ENCODE measurements at regions not wholly inside any gene's neighbourhood (a gene's known extent, or its start where the extent isn't known, plus 50 kb on each side); places are given as distances from the start of the nearest gene placed in this dataset.

DNA sequence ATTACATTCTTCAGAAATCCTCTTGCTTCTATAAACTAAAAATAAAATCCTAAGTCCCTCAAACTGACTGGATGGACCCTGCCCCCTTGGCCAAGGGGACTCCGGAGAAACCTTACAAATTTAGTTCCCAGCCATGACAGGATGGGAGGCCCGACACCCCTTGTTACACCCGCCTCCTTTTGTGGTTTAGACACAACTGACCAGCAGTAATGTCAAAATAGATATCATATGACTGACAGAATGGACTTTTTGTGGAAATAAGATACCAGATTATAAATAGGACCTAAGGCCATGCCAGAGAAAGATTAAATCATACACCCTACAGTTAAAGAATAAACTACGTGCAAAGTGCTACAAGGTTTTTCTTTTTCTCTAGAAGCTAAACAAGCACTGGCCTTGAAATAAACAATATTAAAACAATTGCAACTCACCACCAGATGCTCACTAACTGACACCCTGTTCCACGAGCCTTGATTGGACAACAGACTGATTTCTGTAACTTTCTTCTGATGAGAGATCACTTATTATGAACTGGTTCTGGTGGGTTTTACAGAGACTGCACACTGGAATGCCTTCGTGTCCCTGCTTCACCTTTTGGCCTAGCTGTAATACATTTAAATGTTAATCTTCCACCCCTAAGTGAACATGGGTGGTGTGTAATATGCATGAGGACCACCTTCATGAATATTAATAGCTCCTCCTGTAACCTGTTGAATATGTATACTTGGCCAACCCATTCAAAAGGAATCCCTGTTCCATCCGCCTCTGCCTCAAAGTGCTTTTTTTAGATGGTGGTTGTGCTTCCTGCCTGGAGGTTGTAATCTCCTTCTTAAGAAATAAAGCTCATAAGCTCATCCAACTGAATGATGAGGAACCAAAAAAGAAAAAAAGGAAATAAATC is 99.6 kb downstream of the ODF2L start:
- no peak for DNase-seq

DNA sequence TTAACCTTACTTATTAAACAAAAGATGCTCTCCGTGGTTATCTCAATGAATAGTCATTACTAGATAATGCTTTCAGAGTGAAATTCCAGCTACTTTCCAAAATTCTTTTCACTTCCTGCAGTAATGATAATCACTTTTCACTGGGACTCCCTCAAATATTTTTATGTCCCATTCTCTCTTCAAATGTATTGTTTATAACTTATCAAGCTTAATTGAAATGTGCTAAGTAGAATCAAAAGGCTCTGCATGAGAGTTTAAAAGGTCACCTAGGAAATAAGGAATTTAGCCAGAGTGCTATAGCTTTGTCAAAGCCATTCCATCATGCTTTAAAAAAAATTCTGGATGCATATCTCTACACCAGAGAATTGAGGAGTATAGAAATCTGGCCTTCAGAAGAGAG is 106.4 kb downstream of the ODF2L start:
- no peak for DNase-seq

DNA sequence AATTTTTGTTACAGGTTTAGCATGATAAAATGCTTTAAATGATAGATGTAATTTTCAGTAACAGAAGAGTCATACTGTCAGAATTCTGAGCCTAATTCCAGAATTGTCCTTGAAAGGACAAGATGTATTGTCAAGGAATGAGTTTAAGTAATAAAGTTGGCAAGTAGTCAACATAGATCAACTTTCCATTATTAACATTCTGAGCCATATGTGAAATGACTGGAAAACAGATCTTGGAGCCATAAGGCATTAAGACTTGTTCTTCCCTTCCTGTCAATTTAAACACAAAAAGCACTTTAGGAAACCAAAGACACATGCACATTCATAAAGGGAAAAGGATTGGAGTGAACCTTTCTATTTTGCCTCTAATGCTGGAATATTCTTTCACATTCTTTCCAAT is 107.0 kb downstream of the ODF2L start:
- DNase-seq, result no peak

DNA sequence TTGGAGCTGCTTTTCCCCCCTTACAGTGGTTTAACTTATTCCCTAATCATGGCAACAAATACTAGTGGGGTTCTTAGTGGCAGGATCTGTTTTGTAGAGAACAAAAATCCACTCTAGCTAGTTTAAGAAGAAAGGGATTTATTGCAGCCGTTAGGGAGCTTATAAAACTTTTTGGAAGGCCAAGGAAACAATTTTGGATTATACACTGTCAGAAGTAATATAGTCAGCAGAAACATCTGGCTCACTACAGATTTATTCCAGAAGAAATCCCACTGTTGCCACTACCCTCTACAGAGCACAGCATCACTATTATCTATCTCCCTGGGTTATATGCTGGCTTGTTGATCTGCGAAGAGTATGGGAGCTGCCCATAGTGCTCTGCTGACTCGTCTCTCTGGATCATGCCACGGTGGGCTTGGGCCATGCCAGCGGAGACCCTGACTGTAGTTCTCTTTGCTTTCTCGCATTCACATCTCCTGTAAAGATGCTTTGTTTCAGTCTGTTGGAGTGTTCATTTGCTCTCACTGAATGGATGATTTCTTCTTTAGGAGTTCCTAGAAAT is 107.5 kb downstream of the ODF2L start:
- no peak for DNase-seq

DNA sequence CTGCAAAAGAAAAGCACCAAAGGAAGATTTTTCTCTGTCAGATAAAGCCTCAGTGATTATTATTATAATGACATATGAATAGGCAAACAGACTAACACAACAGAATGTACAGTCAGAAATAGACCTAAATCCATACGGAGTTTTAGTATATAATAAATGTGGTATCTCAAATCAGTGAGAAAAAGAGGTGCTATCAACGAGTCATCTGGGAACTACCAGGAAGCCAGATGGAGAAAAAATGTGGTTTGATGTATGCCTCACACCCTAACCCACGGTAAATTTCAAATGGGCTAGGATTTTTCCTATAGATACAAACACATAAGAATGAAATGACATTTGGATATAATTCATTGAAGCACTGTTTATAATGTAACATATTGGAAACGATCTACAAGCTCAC is 110.3 kb downstream of the ODF2L start:
- DNase-seq, result no peak

DNA sequence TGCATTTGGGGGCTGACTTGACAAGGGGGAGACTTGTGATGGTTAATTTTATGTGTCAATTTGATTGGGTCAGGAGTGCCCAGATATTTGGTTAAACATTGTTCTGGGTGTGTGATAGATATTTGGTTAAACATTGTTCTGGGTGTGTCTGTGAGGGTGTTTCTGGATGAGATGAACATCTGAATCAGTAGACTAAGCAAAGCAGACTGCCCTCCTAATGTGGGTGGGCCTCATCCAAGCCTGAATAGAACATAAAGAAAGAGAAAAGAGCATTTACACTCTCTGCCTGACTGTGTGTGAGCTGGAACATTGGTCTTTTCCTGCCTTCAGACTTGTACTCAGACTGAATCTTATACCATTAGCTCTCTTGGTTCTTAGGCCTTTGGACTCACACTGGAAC is 113.5 kb downstream of the ODF2L start:
- no peak for DNase-seq

DNA sequence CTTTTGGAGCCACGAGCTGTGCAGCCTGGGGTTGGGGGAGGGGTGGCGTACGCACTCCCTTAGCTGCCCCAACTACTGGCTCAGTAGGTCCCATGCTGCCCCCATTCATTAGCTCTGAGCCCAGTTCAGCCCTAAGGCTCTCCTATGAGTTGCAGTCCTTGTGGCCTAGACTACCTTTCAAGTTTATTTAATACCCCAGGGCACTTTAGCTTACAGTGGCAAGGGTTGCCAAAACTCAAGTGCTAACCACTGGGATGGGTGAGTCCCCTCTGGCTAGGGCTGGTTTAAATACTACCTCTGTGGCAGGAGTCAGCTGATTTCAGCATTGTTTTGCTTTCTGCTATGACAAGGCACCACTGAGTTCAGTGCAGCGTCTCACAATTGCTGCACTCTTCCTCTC is 118.2 kb downstream of the ODF2L start:
- DNase-seq, result peak; percentile 40

DNA sequence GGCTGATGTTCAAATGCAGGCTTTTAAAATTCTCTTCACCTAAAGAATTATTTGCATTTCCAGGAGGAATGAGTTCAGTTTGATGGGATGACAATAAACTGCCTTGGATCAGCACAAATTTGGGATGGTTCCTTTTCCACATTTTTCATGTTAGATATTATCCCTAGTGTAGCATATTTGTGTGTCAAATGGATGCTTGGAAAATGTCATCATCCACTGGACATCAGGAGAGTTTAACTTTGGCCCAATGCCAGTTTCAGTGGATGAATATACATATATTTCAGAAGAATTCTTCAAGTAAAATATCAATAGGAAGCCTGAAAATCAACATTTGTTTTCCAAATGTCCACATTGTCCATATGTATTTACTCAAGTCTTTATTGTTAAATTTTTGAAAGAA is 116.5 kb upstream of the COL24A1 start:
- DNase-seq, result no peak

DNA sequence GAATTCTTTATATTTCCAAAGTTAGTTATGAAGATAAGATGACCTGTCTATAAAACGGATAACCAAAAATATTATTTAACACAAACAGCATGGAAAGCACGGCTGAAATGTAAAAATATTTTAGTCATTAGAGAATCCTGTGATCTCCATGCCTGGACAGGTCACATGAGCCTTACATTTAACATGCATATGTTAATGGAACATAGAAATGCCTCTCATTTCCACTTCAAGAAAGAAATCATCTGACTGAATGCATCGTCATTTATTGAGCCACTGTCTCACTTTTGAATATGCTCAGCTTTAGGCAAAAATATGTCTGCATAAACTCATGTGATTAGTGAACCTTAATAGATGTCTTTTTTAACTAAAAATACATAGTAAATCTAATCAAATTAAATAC is 115.5 kb upstream of the COL24A1 start:
- no peak for DNase-seq

DNA sequence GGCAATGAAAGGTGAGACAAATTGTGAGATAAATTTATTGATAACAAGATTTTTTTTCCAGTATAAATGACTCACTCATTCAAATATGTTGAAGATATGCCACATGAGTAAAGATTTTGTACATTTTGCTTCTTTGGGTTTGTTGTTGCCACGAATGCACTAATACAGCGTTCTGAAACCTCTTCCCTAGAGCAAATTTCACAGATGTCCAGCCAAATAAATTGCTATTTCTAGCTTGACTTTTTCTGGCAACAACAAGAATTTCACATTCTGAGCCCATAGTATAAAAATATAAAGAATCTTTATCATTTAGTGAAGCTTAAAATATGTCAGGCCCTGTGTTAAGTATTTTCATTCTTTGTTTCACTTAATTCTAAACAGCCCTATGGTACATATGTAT is 114.5 kb upstream of the COL24A1 start:
- no peak for DNase-seq

DNA sequence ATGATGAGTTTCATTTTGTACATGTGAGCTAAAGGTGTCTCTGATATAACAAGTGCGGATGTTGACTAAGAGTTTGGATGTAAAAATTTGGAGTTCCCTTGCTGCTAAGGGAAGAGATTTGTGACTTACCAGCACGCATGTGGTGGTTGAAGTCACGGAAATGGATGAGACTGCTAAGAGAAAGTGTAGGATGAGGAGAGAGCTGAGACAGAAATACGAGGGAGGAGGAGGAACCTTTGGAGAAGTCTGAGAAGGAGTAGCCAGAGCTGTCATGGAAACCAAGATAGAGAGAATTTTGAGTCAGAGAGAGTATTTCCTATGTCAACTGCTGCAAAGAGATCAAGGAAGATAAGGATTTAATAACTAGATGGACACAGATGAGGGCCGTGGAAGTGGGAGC is 106.5 kb upstream of the COL24A1 start:
- DNase-seq, result no peak

DNA sequence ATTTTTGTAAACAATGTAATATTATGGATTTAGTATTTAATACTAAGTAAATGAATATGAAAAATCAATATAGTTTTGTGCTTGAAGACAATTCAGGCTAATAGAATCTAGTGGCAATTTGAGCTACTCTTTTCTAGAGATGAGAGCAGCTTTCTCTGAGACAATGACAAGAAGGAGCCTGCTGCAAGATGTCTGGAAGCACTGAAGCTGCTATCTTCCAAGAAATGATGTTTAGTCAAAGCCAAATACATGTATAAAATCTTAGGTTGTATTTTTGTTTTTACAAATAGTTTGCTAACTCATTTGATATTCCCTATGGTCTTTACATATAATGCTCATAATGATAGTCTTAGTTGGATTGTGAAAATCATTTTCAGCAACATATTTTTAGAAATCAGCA is 103.9 kb upstream of the COL24A1 start:
- DNase-seq, result no peak

DNA sequence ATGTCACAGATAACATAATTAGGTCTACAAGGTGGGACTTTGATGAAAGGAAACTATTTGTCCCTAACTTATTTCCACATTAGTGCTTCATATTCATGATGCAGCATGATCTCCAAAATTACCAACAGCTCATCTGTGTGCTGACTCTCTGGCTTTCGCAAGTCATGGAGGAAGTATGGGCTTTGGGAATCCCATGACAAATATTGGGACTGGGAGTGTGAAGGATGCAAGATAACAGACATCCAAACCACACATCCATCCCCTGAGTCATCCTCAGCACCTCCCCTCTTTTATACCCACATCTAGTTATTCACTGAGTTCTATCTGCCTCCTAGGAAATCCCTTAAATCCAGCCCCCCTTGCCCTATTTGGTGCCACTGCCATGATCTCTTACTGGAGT is 102.8 kb upstream of the COL24A1 start:
- DNase-seq, result no peak

DNA sequence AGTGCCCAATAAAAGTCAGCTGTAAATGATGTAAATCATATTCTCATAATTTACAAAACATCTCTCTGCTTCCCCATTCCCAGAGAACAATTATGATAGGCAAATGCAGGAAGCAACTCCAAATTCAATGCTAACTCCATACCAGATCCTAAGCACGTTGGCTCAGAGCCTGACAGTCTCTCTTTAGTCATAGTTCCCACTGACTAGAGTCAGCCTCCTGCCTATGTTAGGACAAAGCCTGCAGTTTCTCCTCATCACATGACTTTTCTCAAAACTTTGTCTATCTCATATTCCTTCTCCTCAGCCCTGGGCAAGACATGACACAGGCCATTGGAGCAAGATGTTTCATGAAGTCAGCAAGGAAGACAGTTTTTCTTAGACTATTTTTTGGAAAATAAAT is 101.5 kb upstream of the COL24A1 start:
- no peak for DNase-seq

DNA sequence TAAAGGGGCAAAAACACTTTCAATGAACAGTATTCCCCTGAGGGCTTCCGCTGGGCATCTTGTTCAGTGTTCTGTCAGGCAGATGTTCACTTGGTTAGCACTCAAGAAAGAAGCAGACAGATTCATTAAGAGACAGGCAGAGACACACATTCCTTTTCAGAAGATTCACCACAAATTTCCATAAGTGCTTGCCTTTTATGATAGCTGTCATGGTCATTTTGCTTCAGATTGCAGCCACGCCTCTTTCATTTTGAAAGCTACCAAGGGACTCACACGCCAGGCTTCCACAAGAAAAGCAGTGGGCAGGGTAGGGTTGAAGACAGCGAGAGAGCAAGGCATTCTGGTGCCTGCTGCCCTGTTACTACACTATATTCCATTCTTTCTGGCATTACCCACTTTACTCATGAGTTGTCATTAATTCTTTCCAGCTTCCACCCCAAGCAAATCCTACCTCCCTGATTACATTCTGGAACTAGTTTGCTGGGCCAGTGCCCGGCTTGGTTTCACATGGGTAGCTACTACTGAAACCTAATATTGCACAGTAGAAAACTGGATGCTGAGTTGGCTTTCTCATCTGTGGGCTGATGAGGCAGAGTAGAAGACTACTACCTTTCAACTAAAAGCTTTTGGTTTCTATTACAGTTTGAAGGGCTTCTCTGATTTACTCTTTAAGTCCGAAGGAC is 91.2 kb upstream of the COL24A1 start:
- no peak for DNase-seq

DNA sequence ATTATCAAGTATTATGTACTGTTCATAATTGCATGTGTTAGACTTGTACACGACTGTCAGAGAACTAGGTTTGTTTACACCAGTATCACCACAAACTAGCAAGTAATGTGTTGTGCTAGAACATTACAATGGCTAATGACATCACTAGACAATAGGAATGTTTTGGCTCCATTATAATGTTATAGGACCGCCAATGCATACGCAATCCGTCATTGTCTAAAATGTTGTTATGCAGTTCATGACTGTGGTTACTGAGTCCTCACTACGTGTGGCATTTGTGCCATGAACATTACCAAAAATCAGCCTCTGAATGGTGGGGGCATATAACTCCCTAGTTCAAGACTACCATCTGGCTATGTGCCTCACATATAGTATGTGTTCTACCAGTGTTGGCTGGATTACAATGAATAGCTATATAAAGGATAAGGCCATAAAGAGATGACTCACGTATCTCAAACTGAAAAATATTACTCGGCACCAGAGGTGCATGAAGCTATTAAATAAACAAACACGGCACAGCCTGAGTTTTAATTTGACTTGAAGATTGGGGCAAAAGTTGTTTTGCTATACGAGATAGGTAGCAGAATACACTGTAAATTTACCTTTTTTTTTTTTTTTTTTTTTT is 89.1 kb upstream of the COL24A1 start:
- DNase-seq, result no peak

DNA sequence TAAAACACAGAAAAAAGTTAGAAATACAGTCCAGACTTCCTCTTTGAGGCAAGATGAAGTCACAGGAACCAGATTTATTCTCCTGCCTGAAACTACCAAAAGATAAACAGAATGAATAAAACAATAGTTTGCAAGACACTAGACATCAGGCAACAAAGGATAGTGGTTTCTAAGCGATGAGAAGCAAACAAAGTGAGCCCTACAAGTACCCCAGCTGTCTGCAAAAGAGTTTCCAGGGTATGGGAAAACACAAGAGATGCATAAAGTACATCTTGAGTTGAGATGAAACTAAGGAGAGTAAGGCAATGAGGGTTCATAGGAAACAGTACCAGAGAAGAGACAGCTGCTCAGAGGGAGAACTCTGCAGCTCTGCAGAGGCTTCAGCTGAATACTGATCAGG is 83.3 kb upstream of the COL24A1 start:
- no peak for DNase-seq

DNA sequence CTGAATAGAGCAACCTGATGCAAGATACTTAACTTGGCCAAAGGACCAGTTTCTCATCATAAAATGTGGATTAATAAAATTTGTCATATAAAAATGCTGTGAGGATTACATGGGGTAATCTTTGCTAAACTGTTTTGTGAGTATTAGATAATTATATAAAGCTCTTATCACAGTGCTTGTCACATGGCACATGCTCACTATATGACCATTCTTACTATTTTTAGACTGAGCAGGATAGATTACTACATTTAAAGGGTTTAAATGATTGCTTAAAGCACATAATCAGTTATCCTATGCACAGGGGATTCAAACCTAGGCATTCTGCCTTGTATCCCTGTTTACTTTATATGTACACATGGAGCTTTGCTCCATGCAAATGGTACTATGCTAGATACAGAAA is 82.9 kb upstream of the COL24A1 start:
- no peak for DNase-seq

DNA sequence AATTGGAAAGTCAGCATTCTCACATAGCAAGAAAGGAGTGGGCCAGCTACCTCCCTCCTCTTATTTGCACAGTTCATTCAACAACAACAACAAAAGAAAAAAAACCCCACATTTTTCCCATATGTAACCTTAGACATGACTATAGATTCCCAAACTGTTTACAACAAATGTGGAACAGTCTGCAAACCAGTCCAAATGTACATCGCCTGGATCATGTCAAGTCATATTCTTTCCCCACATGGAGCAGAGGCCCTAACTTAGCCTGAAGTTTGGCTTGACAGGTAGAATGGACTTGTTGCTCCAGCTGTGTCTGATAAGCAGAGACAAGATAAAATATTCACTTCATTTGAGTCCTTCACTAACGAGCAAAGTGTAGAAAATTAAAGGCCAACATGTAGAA is 81.7 kb upstream of the COL24A1 start:
- DNase-seq, result no peak

DNA sequence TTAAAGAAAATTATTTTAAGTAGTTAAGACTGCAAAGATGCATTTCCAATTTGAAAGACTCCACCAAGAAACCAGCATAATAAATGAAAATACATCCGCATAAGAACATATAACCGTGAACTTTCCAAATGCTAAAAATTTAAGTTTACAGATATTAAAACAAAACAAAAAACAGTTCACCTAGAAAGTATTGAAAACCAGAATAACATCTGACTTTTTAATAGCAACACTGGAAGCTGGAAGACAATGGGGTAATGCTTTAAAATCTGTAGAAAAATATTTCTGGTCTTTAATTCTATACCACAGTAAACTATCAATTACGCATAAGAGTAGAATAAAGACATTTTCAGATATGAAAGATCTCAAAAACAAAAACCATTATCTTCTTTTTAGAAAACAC is 79.3 kb upstream of the COL24A1 start:
- no peak for DNase-seq

DNA sequence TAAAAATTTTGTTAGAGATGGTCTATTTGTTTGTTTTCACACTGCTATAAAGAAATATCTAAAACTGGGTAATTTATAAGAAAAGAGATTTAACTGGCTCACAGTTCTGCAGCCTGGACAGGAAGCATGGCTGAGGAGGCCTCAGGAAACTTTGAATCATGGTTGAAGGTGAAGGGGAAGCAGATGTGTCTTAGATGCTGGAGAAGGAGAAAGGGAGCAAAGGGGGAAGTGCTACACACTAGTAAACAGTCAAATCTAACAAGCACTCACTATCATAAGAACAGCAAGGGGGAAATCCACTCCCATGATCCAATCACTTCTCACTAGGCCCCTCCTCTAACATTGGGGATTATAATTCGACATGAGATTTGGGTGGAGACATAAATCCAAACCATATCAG is 76.8 kb upstream of the COL24A1 start:
- DNase-seq, result no peak

DNA sequence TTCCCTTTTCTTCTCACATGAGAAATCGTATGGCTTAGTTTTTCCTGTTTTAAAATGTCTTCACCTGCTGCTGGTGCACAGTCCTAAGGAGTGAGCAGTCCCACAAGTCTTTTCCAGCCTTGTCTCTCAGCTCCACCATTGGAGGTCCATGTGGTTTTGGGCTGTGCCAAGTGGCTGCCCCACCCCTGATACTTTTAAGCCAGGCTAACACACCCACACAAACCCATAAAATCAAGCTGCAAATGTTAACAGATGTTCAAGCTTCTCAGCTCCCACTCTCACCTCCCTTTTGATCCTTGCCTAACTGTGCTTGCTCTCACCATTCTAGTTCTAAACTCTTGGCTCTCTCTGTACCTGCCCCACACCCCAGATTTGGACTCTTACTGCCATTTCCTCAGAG is 74.5 kb upstream of the COL24A1 start:
- DNase-seq, result no peak

DNA sequence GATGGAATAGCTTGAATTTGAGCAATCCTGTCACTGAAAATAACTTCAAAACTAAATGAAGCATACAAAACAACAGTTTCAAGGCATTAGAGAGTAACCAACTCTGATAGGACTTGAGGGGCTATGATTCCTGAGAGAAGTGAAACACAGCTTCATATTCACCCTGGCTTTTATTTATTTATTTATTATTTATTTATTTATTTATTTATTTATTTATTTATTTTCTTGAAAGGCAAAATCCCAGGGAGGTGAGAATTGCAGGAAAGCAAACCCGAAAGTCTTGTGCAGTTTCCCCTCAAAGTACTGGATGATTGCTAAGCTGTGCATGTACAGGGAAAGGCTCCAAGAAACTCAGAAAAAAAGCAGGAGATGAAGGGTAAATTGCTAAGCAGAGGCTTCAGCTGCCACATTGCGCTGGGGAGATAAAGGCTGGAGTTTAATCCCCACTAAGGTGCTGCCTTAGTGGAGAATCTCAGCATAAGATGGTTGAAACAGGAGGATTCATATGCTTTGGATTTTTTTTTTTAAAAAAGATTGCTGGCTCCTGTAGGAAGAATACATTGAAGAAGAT is 72.9 kb upstream of the COL24A1 start:
- DNase-seq, result no peak

DNA sequence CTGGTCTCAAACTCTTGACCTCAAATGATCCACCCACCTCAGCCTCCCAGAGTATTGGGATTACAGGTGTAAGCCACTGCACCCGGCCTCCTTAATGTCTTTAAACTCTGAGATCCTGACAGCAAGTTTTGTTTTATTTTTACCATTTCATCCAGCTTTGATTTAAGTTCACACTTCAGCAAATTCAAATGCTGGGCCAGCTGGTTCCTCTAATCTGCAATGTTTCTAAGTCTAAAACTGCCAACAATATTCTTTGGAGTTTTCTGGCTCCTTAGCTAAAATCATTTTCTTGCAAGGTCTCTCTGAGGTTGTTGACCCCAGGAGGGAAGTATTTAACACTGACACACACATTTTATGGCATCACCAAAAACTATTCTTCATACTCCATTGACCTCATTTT is 72.0 kb upstream of the COL24A1 start:
- no peak for DNase-seq
